Immature natural killer cell (primary cell): ENCODE measurements at regions not wholly inside any gene's neighbourhood (a gene's known extent, or its start where the extent isn't known, plus 50 kb on each side); places are given as distances from the start of the nearest gene placed in this dataset.
"Not testable (repeated sequence)": the region's sequence is repeated elsewhere in the genome, so short reads cannot be mapped to it uniquely, and the experiment has no call there.

Experiments used
- DNase-seq, 3 donors: peaks; one replicate each; pipeline ENCODE4 v3.0.0; 2022; ENCODE audit warnings: mixed read lengths in 1 of 3
- H3K27ac Mint-ChIP-seq, 6 donors: one replicate each; pipeline ENCODE4 v1.8.0; 2020; ENCODE audit warnings: mixed read lengths in 6 of 6, mild to moderate bottlenecking in 5 of 6, inconsistent platforms in 4 of 6, moderate library complexity in 3 of 6
- H3K27me3 Mint-ChIP-seq, 3 donors: one replicate each; pipeline ENCODE4 v1.8.0; 2020 to 2021; ENCODE audit warnings: low read depth in 3 of 3, mild to moderate bottlenecking in 3 of 3, mixed read lengths in 3 of 3, moderate library complexity in 3 of 3, inconsistent platforms in 1 of 3
- H3K36me3 Mint-ChIP-seq, 3 donors: one replicate each; pipeline ENCODE4 v1.8.0; 2020; ENCODE audit warnings: mixed read lengths in 3 of 3, inconsistent platforms in 2 of 3, mild to moderate bottlenecking in 2 of 3
- H3K4me1 Mint-ChIP-seq, 2 donors: one replicate each; pipeline ENCODE4 v1.8.0; 2020; ENCODE audit warnings: inconsistent platforms in 2 of 2, mild to moderate bottlenecking in 2 of 2, mixed read lengths in 2 of 2, moderate library complexity in 1 of 2
- H3K4me3 Mint-ChIP-seq, 5 donors: one replicate each; pipeline ENCODE4 v1.8.0; 2020; ENCODE audit warnings: mild to moderate bottlenecking in 5 of 5, mixed read lengths in 5 of 5, inconsistent platforms in 3 of 5, moderate library complexity in 3 of 5
- H3K9me3 Mint-ChIP-seq, 6 donors: one replicate each; pipeline ENCODE4 v1.8.0; 2020; ENCODE audit warnings: mild to moderate bottlenecking in 6 of 6, mixed read lengths in 6 of 6, inconsistent platforms in 4 of 6, moderate library complexity in 3 of 6

DNA sequence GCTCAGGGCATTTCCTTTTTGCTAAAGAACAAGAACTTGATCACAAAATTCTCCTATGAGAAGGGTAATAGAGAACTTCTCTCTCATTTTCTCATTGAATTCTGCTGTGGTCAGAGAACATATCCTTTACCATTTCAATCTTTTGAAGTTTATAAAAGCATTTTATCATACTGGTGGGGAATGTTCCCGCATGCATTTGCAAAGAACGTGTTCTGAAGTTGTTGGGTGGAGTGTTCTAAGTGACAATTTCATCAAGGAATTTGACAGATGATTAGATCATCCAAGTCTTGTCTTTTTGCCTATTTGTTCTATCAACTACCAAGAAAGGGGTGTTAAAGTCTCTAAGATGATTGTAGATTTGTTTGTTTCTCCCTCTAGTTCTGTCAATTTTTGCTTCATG lies 163.4 kb upstream of the FREM1 start:
- H3K36me3 Mint-ChIP-seq = no peaks in the 10 kb centered on the region
- H3K27me3 Mint-ChIP-seq = peaks cover 2% of the 10 kb centered on the region in 3 donors
- DNase-seq = no peak
- no peak overlapping the region for H3K27ac Mint-ChIP-seq
- H3K9me3 Mint-ChIP-seq = peaks cover 0 to 5% (median 0%) of the 10 kb centered on the region in 6 donors
- H3K4me1 Mint-ChIP-seq = no peaks in the 10 kb centered on the region
- H3K4me3 Mint-ChIP-seq = no peak overlapping the region

GRCh38 chr9:15070716-15071115 lies 160.5 kb upstream of the FREM1 start:
- no peaks in the 10 kb centered on the region for H3K4me1 Mint-ChIP-seq

GRCh38 chr9:15069106-15069505 lies 158.9 kb upstream of the FREM1 start:
- no peaks in the 10 kb centered on the region for H3K4me1 Mint-ChIP-seq
- H3K4me3 Mint-ChIP-seq = no peak overlapping the region
- no peak for DNase-seq
- H3K36me3 Mint-ChIP-seq = no peaks in the 10 kb centered on the region
- peaks cover 0 to 5% (median 0%) of the 10 kb centered on the region in 3 donors for H3K27me3 Mint-ChIP-seq
- H3K9me3 Mint-ChIP-seq = peaks cover 0 to 8% (median 0%) of the 10 kb centered on the region in 6 donors
- no peak overlapping the region for H3K27ac Mint-ChIP-seq

More at GRCh38 chr9:15070716-15071115, 160.5 kb upstream of the FREM1 start:
- Mint-ChIP-seq H3K4me3 (no peak overlapping the region), H3K36me3 (no peaks in the 10 kb centered on the region), H3K27me3 (peaks cover 2 to 3% (median 2%) of the 10 kb centered on the region in 3 donors), H3K9me3 (peaks cover 0 to 8% (median 0%) of the 10 kb centered on the region in 6 donors), H3K27ac (no peak overlapping the region)
- no peak for DNase-seq

DNA sequence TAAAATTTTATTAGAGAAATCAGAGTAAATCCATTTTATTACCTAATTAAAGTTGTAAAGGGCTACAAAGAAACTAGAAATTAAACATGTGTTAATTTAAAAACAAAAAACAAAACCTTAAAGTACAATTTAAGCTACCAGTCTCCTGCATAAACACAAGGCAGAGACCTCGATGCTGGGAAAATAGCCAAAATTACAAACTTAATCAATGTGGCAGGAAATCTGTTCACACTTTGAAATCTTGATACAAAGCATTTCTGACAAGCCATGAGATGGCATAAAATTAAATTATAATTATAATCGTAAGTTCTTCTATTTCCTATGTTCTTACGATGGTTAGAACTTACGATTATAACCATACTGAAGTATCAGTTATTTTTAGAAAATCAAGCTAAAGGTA lies 158.0 kb upstream of the FREM1 start:
- H3K9me3 Mint-ChIP-seq = peaks cover 0 to 8% (median 0%) of the 10 kb centered on the region in 6 donors
- no peaks in the 10 kb centered on the region for H3K4me1 Mint-ChIP-seq
- no peak overlapping the region for H3K4me3 Mint-ChIP-seq
- H3K27ac Mint-ChIP-seq = no peak overlapping the region
- H3K36me3 Mint-ChIP-seq = no peaks in the 10 kb centered on the region
- peaks cover 0 to 5% (median 0%) of the 10 kb centered on the region in 3 donors for H3K27me3 Mint-ChIP-seq
- no peak for DNase-seq

DNA sequence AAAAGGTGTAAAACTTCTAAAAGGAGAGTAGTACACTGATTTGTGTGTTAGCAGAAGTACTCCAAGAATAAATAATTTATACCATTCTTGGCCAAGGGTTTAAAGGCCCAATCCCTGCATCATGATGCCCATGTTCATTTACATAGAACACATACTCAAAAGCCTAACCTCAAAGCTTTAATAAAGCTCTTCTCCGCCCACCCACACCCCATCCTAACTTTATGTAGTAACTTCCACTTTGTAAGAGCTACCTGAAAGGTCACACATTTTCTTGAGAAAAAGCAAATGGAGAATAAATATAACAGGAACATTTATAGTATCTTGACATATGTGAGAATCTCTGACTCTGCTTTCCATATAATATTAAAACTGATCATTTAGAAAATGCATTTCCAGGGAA lies 148.8 kb upstream of the FREM1 start:
- no peaks in the 10 kb centered on the region for H3K4me1 Mint-ChIP-seq
- H3K27ac Mint-ChIP-seq = no peak overlapping the region
- H3K27me3 Mint-ChIP-seq = peaks cover 0 to 4% (median 0%) of the 10 kb centered on the region in 3 donors
- no peak overlapping the region for H3K4me3 Mint-ChIP-seq
- DNase-seq = no peak
- peaks cover 0 to 6% (median 1%) of the 10 kb centered on the region in 6 donors for H3K9me3 Mint-ChIP-seq
- H3K36me3 Mint-ChIP-seq = no peaks in the 10 kb centered on the region

DNA sequence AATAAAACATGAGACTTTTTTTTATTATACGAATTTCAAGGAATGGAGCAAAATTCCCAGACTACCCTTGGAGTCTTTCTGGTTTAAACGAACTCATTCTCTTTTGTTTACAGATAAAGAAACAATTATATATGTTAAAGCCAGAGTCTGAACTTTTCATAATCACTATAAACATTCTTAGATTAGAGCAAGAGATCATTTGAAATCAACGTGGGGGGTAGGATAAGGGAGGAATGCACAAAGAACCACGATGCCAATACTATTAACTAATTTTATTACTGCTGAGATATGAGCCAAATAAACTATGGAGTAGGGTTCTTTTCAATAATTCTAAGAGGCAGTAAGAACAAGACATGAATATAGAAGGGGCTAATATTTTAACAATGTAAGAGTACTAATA lies 148.0 kb upstream of the FREM1 start:
- H3K4me3 Mint-ChIP-seq = no peak overlapping the region
- H3K9me3 Mint-ChIP-seq = peaks cover 0 to 6% (median 1%) of the 10 kb centered on the region in 6 donors
- no peaks in the 10 kb centered on the region for H3K4me1 Mint-ChIP-seq
- H3K27me3 Mint-ChIP-seq = peaks cover 0 to 4% (median 0%) of the 10 kb centered on the region in 3 donors
- no peaks in the 10 kb centered on the region for H3K36me3 Mint-ChIP-seq
- no peak overlapping the region for H3K27ac Mint-ChIP-seq
- DNase-seq = no peak

DNA sequence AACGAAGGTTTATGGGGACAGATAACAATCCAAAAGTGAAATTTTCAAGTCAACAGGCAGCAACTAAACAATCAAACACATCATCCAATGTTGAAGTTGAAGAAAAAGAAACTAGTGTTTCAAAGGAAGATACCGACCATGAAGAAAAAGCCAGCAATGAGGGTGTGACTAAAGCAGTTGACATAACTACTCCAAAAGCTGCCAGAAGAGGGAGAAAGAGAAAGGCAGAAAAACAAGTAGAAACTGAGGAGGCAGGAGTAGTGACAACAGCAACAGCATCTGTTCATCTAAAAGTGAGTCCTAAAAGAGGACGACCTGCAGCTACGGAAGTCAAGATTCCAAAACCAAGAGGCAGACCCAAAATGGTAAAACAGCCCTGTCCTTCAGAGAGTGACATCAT lies 145.1 kb upstream of the FREM1 start:
- not testable (repeated sequence) for H3K27me3 Mint-ChIP-seq, H3K4me3 Mint-ChIP-seq

DNA sequence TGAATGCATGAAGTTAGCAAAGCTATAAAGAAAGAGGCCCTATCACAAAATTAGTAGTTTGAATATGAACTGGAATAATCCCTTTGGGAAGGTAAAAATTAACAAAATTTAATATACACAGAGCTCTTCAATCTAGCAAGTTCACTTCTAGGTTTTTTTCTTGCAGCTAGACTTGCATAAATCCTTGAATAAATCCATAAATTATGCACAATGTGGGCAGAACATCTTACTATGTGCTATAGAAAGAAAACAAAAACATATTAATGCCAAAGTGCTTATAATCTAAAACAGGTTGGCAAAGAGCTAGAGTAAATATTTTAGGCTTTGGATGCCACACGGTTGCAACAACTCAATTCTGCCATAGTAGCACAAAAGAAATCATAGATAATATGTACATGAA lies 138.5 kb upstream of the FREM1 start:
- no peaks in the 10 kb centered on the region for H3K36me3 Mint-ChIP-seq
- no peak overlapping the region for H3K27ac Mint-ChIP-seq
- H3K4me1 Mint-ChIP-seq = no peaks in the 10 kb centered on the region
- H3K27me3 Mint-ChIP-seq = peaks cover 0 to 3% (median 2%) of the 10 kb centered on the region in 3 donors
- DNase-seq = no peak
- no peak overlapping the region for H3K4me3 Mint-ChIP-seq
- peaks cover 0 to 5% (median 0%) of the 10 kb centered on the region in 6 donors for H3K9me3 Mint-ChIP-seq

More for the DNA sequence above, 145.1 kb upstream of the FREM1 start:
- H3K27ac Mint-ChIP-seq, H3K4me1 Mint-ChIP-seq, H3K36me3 Mint-ChIP-seq, H3K9me3 Mint-ChIP-seq, DNase-seq: not testable (repeated sequence)

GRCh38 chr9:15047028-15047551 lies 136.9 kb upstream of the FREM1 start:
- Mint-ChIP-seq H3K27ac (no peak overlapping the region), H3K27me3 (peaks cover 0 to 3% (median 0%) of the 10 kb centered on the region in 3 donors), H3K9me3 (peaks cover 0 to 7% (median 0%) of the 10 kb centered on the region in 6 donors), H3K4me3 (no peak overlapping the region), H3K4me1 (no peaks in the 10 kb centered on the region), H3K36me3 (no peaks in the 10 kb centered on the region)
- no peak for DNase-seq

GRCh38 chr9:15033316-15033715 lies 123.1 kb upstream of the FREM1 start:
- Mint-ChIP-seq H3K4me3 (no peak overlapping the region), H3K4me1 (no peaks in the 10 kb centered on the region), H3K27ac (no peak overlapping the region), H3K36me3 (no peaks in the 10 kb centered on the region), H3K9me3 (peaks cover 4 to 12% (median 7%) of the 10 kb centered on the region in 6 donors), H3K27me3 (peaks cover 0 to 4% (median 0%) of the 10 kb centered on the region in 3 donors)
- DNase-seq = no peak

DNA sequence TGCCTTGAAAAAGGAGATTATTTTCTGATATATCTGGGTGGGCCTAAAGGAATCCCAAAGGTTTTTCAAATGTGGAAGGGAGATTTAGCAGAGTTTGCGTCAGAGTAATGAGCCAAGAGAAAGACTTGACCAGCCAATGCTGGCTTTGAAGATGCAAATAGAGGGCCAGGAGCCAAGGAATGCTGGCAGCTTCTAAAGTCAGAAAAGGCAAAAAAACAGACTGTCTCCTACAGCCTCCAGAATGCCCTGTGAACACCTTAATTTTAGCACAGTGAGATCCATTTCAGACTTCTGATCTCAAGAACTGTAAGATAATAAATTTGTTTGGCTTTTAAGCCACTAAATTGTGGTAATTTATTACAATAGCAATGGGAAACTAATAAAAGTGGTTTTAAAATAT lies 122.6 kb upstream of the FREM1 start:
- H3K27me3 Mint-ChIP-seq = peaks cover 0 to 4% (median 1%) of the 10 kb centered on the region in 3 donors
- H3K27ac Mint-ChIP-seq = no peak overlapping the region
- DNase-seq = no peak
- H3K4me3 Mint-ChIP-seq = no peak overlapping the region
- H3K36me3 Mint-ChIP-seq = no peaks in the 10 kb centered on the region
- peaks cover 5 to 17% (median 8%) of the 10 kb centered on the region in 6 donors for H3K9me3 Mint-ChIP-seq
- no peaks in the 10 kb centered on the region for H3K4me1 Mint-ChIP-seq

- no peaks in the 10 kb centered on the region for H3K4me1 Mint-ChIP-seq
- no peak overlapping the region for H3K27ac Mint-ChIP-seq
- H3K9me3 Mint-ChIP-seq = peaks cover 2 to 19% (median 6%) of the 10 kb centered on the region in 6 donors
- no peak for DNase-seq
- H3K4me3 Mint-ChIP-seq = no peak overlapping the region
- H3K36me3 Mint-ChIP-seq = peaks cover 0 to under 1% (median 0%) of the 10 kb centered on the region in 3 donors
- peaks cover 0 to 3% (median 2%) of the 10 kb centered on the region in 3 donors for H3K27me3 Mint-ChIP-seq
Measured at GRCh38 chr9:15021146-15021545, 110.9 kb upstream of the FREM1 start.

DNA sequence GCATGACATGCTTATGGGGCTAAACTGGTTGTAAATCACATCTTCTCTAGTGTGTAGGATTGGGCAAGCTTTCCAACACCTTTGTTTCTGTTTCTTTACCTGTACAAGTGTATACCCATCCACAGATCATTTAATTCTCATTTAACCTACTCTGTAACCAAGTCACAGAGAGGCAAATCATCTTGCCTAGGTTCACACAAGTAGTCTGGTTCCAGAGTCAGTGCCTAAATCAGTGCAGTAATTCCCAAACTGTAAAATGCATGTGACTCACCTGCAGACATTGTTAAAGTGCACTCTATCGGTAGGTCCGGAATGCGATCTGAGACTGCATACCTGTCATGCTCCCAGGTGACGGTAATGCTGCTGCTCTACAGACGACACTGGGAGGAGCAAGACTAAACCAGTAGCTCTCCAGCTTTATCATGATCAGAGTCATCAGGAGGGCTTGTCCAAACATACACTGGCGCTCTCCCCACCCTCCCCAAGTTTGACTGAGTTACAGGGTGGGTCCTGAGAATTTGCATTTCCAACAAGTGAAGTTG lies 107.9 kb upstream of the FREM1 start:
- H3K27ac Mint-ChIP-seq = no peak overlapping the region

GRCh38 chr9:15010581-15010980 lies 100.4 kb upstream of the FREM1 start:
- no peak for DNase-seq

More for the DNA sequence above, 107.9 kb upstream of the FREM1 start:
- no peaks in the 10 kb centered on the region for H3K36me3 Mint-ChIP-seq
- peaks cover 0 to 3% (median 0%) of the 10 kb centered on the region in 3 donors for H3K27me3 Mint-ChIP-seq
- H3K4me1 Mint-ChIP-seq = no peaks in the 10 kb centered on the region
- no peak overlapping the region for H3K4me3 Mint-ChIP-seq
- DNase-seq = no peak
- H3K9me3 Mint-ChIP-seq = peaks cover 0 to 2% (median 0%) of the 10 kb centered on the region in 6 donors

DNA sequence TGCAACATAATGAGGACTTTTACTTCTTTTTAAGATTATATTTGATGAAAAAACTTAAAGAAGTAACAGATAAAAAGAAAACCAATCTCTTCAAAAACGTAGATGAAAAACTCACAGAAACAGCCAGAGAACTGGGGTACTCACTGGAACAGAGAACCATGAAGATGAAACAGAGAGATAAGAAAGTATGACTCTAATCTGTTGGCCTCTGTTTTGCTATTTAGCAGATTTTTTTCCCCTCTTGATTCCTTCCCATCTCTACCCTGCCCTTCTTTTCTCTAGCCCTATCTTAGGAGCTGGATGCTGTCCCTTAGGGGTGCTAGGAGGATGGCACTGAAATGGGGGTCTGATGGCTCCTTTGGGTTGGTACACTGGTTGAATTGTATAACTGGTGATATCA lies 97.5 kb upstream of the FREM1 start:
- Mint-ChIP-seq H3K36me3 (no peaks in the 10 kb centered on the region), H3K9me3 (peaks cover 0 to 7% (median 0%) of the 10 kb centered on the region in 6 donors), H3K27me3 (peaks cover 0 to 4% (median 3%) of the 10 kb centered on the region in 3 donors), H3K4me3 (no peak overlapping the region), H3K27ac (no peak overlapping the region), H3K4me1 (no peaks in the 10 kb centered on the region)
- DNase-seq = no peak

More at GRCh38 chr9:15010581-15010980, 100.4 kb upstream of the FREM1 start:
- Mint-ChIP-seq H3K36me3 (no peaks in the 10 kb centered on the region), H3K4me1 (no peaks in the 10 kb centered on the region), H3K4me3 (no peak overlapping the region), H3K9me3 (peaks cover 0 to 4% (median 0%) of the 10 kb centered on the region in 6 donors), H3K27ac (no peak overlapping the region), H3K27me3 (peaks cover 0 to 4% (median 3%) of the 10 kb centered on the region in 3 donors)
